Sigmoid colon (tissue), 4 donors: ENCODE measurements at regions not wholly inside any gene's neighbourhood (a gene's known extent, or its start where the extent isn't known, plus 50 kb on each side); places are given as distances from the start of the nearest gene placed in this dataset.

Experiments
- CTCF ChIP-seq, 4 experiments: fragments of 450-650 bp in 3 of 4; fragments of 200-600 bp in 1 of 4; IDR thresholded peaks; one replicate each; pipeline ENCODE4 v1.5.1; 2016 to 2019; ENCODE audit warnings: antibody characterized with exemption in 4 of 4, mild to moderate bottlenecking in 3 of 4, moderate library complexity in 2 of 4
- POLR2A ChIP-seq, 2 donors: fragments of 450-650 bp; IDR thresholded peaks; one replicate each; pipeline ENCODE4 v1.6.1; 2016; ENCODE audit warnings: antibody characterized with exemption in 2 of 2, mild to moderate bottlenecking in 2 of 2, moderate library complexity in 2 of 2
- POLR2AphosphoS5 ChIP-seq, 4 donors: sonication (generic); formaldehyde crosslinking; IDR thresholded peaks; one replicate each; pipeline ENCODE4 v1.6.1; 2017; ENCODE audit warnings: antibody characterized with exemption in 4 of 4

- TF ChIP-seq CTCF (IDR thresholded peaks at IDR 0.05) (no peak), POLR2AphosphoS5 (IDR thresholded peaks at IDR 0.05) (no peak), POLR2A (IDR thresholded peaks at IDR 0.05) (no peak)
Measured at GRCh38 chr9:1173993-1174392, 123.8 kb downstream of the DMRT2 start.
